ENCODE measurements at regions not wholly inside any gene's neighbourhood (a gene's known extent, or its start where the extent isn't known, plus 50 kb on each side); places are given as distances from the start of the nearest gene placed in this dataset.
"Not testable (repeated sequence)": the region's sequence is repeated elsewhere in the genome, so short reads cannot be mapped to it uniquely, and the experiment has no call there.

- DNase-seq: no peak
Measured at GRCh38 chr15:62513893-62514292, 348.8 kb upstream of the C2CD4B start.

GRCh38 chr15:62515696-62516395, 350.8 kb upstream of the C2CD4B start:
- DNase-seq: no peak

- DNase-seq: no peak
Measured at GRCh38 chr15:62517541-62517940, 352.5 kb upstream of the C2CD4B start.

GRCh38 chr15:62518666-62519065, 353.6 kb upstream of the C2CD4B start:
- DNase-seq: not testable (repeated sequence)

- DNase-seq: no peak
Measured at GRCh38 chr15:62519900-62520299, 354.8 kb upstream of the C2CD4B start.

GRCh38 chr15:62520887-62521286, 355.8 kb upstream of the C2CD4B start:
- DNase-seq: no peak

GRCh38 chr15:62521396-62521795, 356.3 kb upstream of the C2CD4B start:
- DNase-seq: no peak

GRCh38 chr15:62524848-62525247, 359.8 kb upstream of the C2CD4B start:
- DNase-seq: no peak

- DNase-seq: no peak
Measured at GRCh38 chr15:62527387-62527786, 362.3 kb upstream of the C2CD4B start.

- DNase-seq: no peak
Measured at GRCh38 chr15:62528505-62528904, 363.4 kb upstream of the C2CD4B start.

- no peak for DNase-seq
Measured at GRCh38 chr15:62532367-62532766, 367.3 kb upstream of the C2CD4B start.

GRCh38 chr15:62533687-62534086, 368.6 kb upstream of the C2CD4B start:
- no peak for DNase-seq

GRCh38 chr15:62534996-62535395, 369.9 kb upstream of the C2CD4B start:
- DNase-seq: no peak

GRCh38 chr15:62539236-62539635, 374.2 kb upstream of the C2CD4B start:
- DNase-seq: no peak

GRCh38 chr15:62541250-62541649, 376.2 kb upstream of the C2CD4B start:
- no peak for DNase-seq

- DNase-seq: no peak
Measured at GRCh38 chr15:62541846-62542245, 376.8 kb upstream of the C2CD4B start.

GRCh38 chr15:62544446-62544845, 379.4 kb upstream of the C2CD4B start:
- DNase-seq: no peak

GRCh38 chr15:62545467-62546227, 380.6 kb upstream of the C2CD4B start:
- no peak for DNase-seq

- no peak for DNase-seq
Measured at GRCh38 chr15:62546628-62547027, 381.5 kb upstream of the C2CD4B start.

GRCh38 chr15:62547584-62547983, 382.5 kb upstream of the C2CD4B start:
- no peak for DNase-seq

- no peak for DNase-seq
Measured at GRCh38 chr15:62549345-62549970, 384.4 kb upstream of the C2CD4B start.

GRCh38 chr15:62550106-62550505, 385.0 kb upstream of the C2CD4B start:
- no peak for DNase-seq

GRCh38 chr15:62552444-62552843, 387.4 kb upstream of the C2CD4B start:
- no peak for DNase-seq

GRCh38 chr15:62553911-62554563, 389.0 kb upstream of the C2CD4B start:
- DNase-seq: no peak
